ELF-1 (cell line): ENCODE measurements at regions not wholly inside any gene's neighbourhood (a gene's known extent, or its start where the extent isn't known, plus 50 kb on each side); places are given as distances from the start of the nearest gene placed in this dataset.
A peak's percentile ranks its signal among the peaks of the same experiment; 100 is the strongest.

Experiments
- DNase-seq: peaks from one replicate; pipeline ENCODE4 v3.0.0-alpha.2; 2016; ENCODE audit warnings: low read depth, low spot score

DNA sequence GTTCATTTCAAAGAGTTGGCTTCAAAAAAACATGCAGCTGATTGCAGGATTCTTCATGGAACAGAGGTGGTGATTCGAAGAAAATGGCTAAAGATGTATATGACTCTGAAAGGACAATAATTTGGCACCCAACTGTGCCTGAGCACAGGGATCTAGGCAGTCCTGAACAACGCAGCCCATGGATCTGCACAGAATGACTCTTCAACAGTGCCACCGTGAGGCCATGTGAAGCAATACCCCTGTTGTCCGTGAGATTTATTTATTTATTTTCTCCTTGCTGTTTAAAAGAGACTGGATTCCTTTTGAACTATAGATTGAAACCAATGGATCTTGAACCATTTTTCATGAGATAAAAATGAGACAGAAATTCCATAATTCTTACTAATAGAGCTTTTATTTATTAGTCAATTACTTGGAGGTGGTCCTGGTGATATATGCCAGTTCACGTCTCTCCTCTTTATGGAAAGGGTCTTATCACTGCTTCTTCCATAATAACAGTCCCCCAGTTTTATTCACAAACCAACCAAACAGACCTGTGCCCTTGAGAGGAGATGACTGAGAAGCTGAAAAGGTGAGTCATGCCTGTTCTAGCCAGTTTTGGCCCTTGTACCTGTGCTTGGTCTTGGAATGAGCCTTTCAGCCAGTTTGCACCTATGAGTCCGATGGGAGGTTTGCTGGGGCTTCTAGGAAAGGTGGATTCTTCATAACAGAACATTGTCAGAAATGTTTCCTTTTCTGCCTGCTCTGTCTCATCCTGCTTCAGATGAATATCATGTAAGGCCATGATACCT, 1598.3 kb downstream of the AACS start:
- peak; percentile 8 for DNase-seq

DNA sequence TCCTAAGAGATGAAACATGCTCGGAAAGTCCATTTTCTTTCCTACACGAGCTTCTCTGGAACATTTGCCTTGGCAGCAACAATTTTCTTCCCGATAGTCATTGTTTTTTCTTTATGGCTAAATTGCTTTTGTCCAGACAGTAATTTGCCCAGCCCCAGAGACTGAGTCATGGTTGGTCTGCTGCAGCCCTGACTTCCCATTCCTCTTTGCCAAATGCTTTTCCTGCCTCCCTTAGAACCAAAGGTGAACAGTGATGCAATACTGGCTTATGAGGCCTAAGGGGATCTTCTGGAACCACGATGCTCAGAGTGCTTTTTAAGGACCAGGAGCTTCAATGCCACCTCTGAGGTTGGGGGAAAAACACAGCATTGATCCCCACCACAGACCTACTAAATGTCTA, 1599.6 kb upstream of the TMEM132C start:
- DNase-seq, result no peak

DNA sequence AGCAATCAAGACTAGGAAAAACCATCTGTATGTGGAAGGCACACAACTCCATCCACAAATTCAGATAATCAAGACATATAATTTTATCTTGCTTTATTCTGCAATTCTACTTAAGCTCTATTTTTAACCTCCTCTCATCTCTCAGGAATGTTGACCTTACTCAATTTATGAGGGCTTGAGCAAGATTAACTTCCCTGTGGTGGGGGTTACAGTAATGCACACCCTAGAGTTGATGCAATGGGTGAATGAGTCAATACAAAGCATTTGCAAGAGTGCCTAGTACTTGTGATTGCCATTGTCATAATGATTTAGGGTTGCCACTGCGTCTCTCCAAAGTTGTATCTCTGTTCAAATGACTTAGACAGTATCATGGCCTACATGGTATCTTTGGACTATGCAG, 1598.4 kb upstream of the TMEM132C start:
- DNase-seq, result no peak

DNA sequence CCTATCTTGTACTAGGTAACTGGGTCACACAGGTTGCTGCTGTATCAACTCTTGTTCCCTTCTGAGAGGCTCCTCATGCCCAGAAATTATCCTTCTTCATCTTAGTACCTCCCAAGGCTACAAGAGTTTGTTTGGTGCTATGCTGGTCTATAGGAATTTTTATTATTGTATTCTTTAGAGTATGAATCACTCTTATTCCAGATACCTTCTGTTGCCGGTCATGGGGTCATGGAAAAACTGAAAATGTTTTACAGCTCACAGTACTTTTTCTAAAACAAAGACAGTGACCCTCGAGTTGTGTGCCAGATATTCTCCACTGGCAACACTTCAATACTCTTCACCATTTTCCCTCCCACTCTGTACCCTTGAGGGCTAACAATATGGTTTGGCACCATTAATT, 1598.0 kb upstream of the TMEM132C start:
- no peak for DNase-seq

DNA sequence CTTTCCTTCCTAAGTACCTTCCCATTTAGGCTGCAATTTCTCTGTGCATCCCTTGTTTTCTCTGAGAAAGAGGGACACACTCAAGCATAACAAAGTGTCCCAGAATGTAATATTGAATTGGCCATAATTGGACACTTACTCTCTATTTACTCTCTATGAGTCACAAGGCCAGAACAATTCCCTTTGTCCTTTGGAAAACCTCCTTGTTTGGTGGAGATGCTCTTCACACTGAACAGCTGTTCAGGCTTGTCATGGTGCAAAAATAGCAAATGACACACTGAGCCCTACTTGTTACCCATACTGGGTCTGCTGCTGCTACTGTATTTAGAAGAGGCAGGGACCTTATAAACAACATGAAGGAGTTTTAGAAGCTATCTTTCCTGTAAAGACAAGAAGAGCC, 1590.5 kb upstream of the TMEM132C start:
- DNase-seq, result no peak

DNA sequence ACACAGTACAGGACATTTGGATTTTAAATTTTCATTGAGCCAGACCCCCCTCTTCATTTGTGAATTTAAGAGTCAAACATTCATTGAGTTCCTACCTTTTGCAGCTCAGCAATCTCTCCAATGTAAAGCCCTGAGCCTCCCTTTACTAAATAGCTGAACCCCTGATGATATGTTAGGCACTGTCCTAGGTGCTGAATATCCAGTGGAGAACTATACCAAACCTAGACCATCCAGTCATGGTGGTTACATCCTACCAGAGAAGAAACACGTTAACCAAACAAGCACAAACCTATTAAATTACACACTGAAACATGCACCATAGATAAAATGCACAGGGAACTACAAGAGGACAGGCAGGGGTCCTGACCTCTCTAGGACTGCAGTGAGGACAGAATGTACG, 1585.3 kb upstream of the TMEM132C start:
- DNase-seq, result no peak

DNA sequence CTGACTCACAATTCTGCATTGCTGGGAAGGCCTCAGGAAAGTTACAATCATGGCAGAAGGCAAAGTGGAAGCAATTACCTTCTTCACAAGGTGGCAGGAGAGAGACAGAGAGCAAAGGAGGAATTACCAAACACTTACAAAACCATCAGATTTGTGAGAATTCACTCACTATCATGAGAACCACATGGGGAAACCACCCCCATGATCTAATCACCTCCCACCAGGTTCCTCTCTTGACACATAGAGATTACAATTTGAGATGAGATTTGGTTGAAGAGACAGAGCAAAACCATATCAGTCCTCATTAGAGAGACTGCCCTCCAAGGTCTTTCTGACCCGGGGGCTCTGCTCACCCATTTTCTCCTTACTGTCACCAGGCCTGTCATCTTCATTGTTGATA, 1582.3 kb upstream of the TMEM132C start:
- DNase-seq, result no peak

DNA sequence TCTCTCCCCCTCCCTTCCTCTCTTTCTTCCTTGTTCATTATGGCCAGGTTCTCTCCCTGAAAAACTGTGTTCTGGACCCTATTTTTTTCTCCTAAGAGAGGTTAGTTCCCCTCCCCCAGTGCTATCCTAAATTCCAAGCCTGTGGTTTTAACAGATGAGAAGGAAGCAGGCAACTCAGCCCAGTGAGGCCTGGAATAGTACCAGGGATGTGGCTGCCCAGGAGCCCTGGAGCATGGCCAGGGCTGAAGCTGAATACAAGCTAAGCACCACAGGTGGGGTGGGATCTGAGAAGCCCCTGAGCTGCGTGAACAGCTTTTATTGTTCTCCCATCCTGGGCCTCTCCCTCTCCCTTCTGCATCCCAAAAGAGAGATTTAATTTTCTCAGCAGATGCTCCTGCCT, 1581.3 kb upstream of the TMEM132C start:
- DNase-seq, result no peak

DNA sequence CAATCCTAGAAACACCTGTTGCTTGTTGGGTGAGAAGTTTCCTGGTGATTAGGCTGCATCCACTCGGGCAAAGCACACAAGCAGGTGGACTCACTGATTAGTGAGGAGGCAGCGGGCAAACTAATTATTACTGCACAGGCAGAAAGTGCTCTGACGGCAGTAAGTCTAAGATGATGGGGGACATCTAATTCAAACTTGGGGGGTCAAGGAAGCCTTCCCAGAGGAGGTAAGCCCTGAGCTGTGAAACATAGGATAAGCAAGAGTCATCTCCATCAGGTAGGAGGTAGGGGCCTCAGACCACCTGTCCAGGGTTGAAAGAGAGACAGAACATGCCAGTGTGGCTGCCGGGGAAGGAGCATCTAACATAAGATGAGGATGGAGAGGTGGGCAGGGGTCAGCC, 1578.4 kb upstream of the TMEM132C start:
- DNase-seq, result no peak

DNA sequence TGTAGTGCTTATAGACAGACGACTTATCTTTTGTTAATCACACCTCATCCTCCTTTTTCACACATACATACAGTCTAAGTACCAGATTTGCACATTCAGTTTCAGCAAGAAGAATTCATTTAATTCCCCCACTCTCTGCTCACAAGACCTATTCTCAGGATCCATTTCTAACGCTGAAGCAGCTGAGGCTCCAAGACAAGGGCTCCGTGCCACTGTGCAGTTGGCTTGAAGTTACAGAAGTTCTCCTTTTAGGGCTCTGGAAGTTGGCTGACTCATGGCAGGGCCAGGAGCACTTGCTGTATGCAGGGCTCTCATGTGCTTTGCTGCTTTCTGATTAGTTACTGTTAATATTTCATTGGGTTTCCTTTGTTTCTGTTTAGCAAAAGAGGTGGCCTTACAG, 1566.9 kb upstream of the TMEM132C start:
- DNase-seq, result no peak

DNA sequence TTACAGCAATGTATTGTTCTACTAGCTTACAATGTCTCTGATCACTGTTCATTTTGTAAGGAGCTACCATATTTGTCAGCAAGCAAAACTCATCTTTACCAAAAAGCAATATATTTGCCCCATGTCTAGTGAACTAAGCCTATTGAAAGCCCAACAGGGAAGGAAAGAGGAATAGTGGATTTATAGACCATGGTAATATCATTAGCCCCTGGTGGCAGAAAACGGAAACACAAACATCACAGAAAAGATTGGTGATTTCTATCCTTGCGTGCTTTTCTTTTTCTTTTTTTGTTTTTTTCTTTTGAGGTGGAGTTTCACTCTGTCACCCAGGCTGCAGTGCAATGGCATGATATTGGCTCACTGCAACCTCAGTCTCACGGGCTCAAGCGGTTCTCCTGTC, 1562.4 kb upstream of the TMEM132C start:
- DNase-seq, result no peak

DNA sequence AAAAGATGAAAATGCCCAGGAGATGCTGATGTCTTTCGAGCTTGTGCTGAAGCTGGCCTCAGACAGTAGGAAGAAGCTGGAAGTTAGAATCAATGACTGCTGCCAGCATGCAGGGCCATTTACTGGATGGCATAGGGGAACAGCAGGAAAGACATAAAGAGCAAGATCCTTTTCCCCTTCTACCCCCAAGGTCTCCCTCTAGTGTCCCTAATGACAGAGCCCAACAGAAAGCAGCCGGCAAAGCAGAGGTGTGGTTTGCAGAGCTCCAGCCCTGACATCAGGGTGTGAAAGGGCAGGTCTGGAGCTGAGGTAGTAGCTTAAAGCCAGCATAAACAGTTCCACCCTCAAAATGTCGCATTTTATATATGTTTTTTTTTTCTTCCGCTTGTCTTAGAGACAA, 1560.7 kb upstream of the TMEM132C start:
- no peak for DNase-seq

DNA sequence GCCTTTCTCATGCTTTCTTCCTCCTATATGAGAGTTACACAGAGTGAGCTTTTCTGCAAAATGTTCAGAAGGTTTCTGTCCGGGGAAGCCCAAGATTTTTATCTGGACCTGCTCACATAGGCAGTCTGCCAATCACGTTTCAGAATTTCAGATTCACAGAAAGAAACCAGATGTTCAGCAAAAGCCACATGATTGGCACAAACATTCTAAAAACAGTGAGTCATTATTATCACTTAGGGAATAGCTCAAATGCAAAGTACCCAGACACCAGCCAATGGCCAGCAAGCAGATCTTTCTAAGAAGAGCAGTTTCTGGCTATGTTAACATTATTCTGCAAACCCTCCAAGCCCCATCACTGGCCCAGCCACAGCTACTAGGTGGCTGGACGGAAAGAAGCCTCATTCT, 1558.5 kb upstream of the TMEM132C start:
- no peak for DNase-seq

DNA sequence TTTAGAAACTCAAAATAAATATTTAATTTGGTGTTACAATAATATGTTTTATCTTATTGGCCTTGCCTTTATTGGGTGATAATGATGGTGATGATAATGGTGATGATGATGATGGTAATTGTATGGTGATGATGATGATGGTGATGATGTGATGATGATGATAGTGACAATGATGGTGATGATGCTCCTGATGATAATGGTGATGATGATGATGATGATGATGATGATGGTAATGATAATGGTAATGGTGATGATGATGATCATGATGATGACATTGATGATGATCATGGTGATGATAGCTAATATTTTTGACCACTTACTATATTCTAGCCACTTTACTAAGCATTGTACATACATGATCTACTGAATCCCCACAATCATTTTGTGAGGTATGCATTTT, 1548.6 kb upstream of the TMEM132C start:
- no peak for DNase-seq

DNA sequence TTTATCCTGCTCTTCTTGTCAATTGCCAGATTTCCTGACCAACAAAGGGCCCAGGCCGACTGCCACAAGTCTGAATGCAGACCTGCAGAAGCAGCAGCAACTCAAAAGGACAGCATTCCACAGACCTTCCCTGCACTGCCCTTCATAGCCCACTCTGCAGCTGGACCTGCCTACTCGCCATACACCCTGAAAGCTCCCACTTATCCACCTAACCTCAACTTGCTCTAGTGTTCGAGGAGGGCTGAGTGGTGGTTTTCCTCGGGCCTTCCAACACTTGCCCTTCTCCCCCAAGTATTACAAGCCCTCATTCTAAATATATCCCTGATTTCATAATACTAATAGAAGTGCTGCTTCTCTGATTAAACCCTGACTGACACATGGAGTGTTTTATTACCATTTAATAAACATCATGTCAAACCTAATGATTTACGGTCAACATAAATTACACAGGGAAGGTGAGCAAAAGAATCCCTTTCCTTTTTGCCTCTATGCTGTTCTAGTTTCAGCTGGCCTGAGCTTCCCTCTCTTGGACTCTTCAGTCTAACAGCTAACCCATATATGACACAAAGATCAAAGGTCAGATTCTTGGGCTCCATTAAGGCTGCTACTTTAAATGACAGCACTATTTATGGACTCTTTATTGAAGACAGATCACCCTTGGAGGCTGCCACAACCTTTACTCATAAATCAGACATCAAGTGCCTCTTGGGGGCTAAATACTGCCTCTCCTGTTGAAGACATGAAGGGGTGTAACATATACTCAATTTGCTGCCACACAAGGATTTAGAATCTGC, 1546.9 kb upstream of the TMEM132C start:
- no peak for DNase-seq

DNA sequence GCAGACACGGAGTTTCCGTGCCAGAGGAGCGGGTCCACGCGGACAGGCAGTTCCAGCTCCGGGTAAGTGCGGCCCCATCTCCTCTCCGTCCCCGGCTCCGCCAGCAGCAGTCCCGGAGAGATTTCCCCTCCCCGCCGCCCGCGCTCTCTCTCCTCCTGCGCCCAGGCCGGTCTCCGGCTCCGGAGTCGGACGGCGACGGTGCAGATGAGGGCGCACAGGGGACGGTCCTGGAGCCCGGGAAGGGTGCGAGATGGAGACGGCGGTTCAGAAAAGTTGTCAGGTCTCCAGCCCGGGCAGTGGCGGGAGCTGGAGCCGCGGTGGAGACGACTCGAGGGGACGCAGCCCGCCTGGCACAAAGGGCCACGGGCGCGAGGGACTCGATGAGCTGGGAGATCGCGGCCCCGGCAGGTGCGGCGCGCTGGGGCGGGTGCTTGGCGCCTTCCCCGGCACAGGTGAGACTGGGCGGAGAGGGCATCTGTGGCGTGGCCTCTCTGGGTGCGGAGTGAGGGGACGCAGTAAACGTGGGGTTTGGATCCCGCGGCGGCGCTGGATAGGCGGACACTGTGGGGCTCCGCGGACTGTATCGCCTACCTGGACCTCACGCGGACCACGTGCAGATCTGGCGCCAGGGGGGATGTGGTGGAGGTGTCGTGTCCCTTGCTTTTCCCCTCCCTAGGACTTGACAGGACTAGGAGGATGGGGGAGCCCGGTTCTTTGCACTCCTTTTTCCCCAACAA, 1540.3 kb upstream of the TMEM132C start:
- no peak for DNase-seq

DNA sequence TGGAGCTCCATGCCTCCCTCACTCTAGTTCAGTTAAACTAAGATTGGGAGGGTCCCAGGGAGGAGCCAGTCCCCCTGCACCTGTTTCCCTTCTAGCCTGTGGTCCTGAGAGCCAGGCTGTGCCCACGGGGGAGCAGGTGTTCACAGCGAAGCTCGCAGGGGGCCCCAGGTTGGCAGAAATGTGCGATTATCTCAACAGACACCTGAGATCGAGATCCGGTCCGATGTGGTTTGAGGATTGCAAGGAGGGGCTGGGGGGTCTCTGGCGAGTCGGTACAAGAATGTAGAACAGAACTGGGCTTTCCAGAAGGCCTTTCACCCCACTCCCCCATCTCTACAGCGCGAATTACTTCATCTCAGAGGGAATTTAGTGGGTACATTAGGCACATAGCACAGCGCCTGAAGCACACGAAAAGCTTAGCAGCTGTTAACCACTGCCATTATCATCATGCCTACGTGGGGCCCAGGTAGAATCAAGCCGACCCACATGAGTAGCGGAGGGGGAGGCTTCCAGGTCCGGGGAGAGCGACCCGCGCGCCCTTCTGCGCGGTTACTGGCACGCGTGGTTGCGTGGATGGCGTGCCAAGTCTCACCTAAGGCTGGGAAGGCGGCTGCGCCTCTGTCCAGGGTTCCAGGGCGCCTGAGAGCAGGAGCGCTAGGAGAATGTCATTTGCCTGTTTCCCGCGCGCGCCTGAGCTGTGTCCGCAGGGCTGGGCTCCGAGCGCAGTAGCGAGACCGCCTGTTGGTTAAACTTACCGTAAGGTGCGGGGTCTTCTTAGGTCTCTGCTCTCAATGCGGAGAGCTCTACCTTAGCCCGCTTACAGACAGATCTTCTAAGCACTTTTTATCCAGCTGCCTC, 1539.5 kb upstream of the TMEM132C start:
- no peak for DNase-seq

DNA sequence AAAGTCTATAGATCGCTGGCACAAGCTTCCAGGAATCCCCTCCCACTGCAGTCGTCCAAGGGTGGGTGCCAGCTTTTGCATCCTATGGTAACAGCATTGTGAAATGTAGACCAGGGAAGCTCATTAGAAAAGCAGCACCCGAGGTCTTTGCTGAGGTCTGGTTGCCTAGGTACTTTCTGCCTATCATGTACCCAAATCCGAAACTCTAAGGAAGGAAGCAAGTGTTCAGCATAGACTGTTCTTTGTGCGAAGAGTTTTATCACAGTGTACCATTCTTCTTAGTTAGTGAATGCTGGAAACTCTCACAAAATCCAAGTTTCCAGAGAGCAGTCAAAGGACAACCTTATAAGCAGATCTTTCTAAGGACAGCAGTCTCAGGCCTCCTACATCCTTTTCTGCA, 1532.7 kb upstream of the TMEM132C start:
- DNase-seq, result no peak

DNA sequence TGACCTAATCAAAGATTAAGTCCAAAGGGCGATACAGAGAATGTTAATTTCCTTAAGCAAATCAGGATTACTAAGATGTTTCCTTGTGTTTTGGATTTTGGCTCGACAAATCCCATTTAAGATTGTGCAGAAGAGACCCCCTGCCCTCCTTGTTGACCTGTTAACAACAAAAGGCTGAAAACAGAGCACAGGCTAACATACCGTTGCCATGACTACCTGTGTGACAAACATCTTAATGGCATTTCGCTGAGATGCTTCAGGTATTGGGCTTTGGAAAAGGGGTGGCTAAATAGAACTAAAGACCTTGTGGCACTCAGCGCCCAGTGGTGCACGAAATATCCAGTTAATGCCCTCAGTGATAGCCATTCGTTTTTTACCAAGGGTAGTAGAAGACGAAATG, 1532.3 kb upstream of the TMEM132C start:
- no peak for DNase-seq

DNA sequence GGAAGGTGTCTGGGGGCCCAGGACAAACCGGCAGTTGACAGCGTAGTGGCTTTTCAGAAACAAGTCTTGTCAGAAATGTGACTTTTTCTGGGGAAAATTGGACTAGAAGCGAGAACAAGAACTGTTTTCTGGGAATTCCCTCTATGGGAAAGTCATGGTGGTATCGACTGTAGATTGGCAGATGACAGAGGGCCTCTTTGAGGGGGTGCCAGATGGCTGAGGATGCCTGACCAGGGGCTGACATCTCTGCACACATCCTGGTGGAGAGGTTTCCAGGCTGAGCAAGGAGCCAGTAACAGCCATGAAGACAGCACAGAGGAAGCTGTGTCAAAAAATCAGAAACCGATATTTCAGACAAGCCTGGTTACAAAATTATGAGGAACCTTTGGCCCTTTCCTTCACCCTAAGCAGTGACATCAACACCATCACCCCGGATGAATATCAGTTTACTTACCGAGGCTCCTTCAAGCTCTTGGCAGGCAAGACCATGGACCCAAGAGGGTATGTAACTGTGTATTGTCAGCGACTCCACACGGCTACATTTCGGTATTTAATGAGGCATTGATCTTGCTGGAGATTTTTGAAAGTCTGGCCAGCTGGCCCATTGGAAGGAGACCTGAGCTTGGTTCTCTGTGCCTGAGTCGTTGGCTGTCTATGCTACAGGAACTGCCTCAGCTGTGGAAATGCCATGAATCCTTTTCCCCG, 1525.3 kb upstream of the TMEM132C start:
- no peak for DNase-seq

DNA sequence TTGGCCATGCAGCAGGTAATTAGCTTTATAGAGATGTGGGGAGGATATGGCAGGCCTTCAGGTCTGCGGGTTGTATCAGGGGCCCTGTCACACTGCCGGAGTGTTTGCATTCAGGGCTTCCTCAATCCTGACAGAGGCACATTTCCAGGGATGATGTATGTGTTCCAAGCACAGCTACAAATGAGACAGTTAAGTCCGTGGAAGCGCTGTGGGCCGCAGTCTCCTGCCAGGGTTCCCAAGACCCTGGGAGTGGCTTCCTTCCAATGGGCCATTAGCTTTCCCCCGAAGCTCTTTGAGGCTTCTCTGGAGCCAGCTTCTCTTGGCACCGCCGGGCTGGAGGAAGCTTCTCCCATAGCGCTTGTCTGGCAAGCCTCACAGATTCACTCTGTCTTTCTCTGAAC, 1524.7 kb upstream of the TMEM132C start:
- no peak for DNase-seq
